Bone marrow (tissue), 2 donors: ENCODE measurements at regions not wholly inside any gene's neighbourhood (a gene's known extent, or its start where the extent isn't known, plus 50 kb on each side); places are given as distances from the start of the nearest gene placed in this dataset.

ENCODE experiments used
- DNase-seq, 2 donors: peaks; one replicate each; lab custom pipeline; 2025; lab: John Stamatoyannopoulos, UW

- DNase-seq = no peak
Observed at GRCh38 chr4:38563707-38564495, 100.1 kb upstream of the KLF3 start.

GRCh38 chr4:38565271-38566199 lies 98.5 kb upstream of the KLF3 start:
- DNase-seq = no peak

GRCh38 chr4:38566806-38567398 lies 97.1 kb upstream of the KLF3 start:
- no peak for DNase-seq

- DNase-seq = no peak
Observed at GRCh38 chr4:38567457-38567856, 96.5 kb upstream of the KLF3 start.

- no peak for DNase-seq
Observed at GRCh38 chr4:38568768-38569167, 95.2 kb upstream of the KLF3 start.

- no peak for DNase-seq
Observed at GRCh38 chr4:38570647-38571276, 93.2 kb upstream of the KLF3 start.

- no peak for DNase-seq
Observed at GRCh38 chr4:38572793-38573192, 91.2 kb upstream of the KLF3 start.

- no peak for DNase-seq
Observed at GRCh38 chr4:38574559-38575333, 89.3 kb upstream of the KLF3 start.

GRCh38 chr4:38576767-38577166 lies 87.2 kb upstream of the KLF3 start:
- DNase-seq = no peak

- DNase-seq = no peak
Observed at GRCh38 chr4:38577462-38577861, 86.5 kb upstream of the KLF3 start.

- no peak for DNase-seq
Observed at GRCh38 chr4:38581426-38582106, 82.4 kb upstream of the KLF3 start.

- no peak for DNase-seq
Observed at GRCh38 chr4:38582445-38582844, 81.6 kb upstream of the KLF3 start.

GRCh38 chr4:38582889-38583470 lies 81.0 kb upstream of the KLF3 start:
- no peak for DNase-seq

GRCh38 chr4:38585871-38586270 lies 78.1 kb upstream of the KLF3 start:
- DNase-seq = no peak

- DNase-seq = no peak
Observed at GRCh38 chr4:38587106-38587505, 76.9 kb upstream of the KLF3 start.

GRCh38 chr4:38590046-38590445 lies 74.0 kb upstream of the KLF3 start:
- no peak for DNase-seq

GRCh38 chr4:38591617-38592337 lies 72.2 kb upstream of the KLF3 start:
- no peak for DNase-seq

- no peak for DNase-seq
Observed at GRCh38 chr4:38598489-38598888, 65.5 kb upstream of the KLF3 start.

- no peak for DNase-seq
Observed at GRCh38 chr4:38600575-38600974, 63.4 kb upstream of the KLF3 start.
